GM12878 (cell line): ENCODE measurements at regions not wholly inside any gene's neighbourhood (a gene's known extent, or its start where the extent isn't known, plus 50 kb on each side); places are given as distances from the start of the nearest gene placed in this dataset.

Experiments
- ATAC-seq: fragments of 200-7000 bp; cut with Tn5 transposase; 3 replicates; pipeline ENCODE4 v1.9.1; 2020; ENCODE audit warnings: mild to moderate bottlenecking, moderate library complexity
- BruUV-seq: library from RNA; stranded (reverse); fragments of 400-500 nt; replicated peaks from 2 replicates; lab custom pipeline; 2021; lab: Mats Ljungman, UMichigan
- CTCF ChIA-PET: fragments of 300-600 bp; sonication (Branson Sonifier 250); formaldehyde crosslinking; extraction: SDS; loops from one replicate; lab custom pipeline; 2021; ENCODE audit warnings: inconsistent platforms; lab: Yijun Ruan, JAX
- POLR2A ChIA-PET: fragments of 350-600 bp; formaldehyde crosslinking; extraction: SDS; loops from one replicate; lab custom pipeline; 2021; ENCODE audit warnings: inconsistent platforms; lab: Charles Lee
- RAD21 ChIA-PET: fragments of 300-600 bp; sonication (Branson Sonifier 250); formaldehyde crosslinking; loops from one replicate; lab custom pipeline; 2023; ENCODE audit warnings: antibody characterized with exemption; ENCODE audit not compliant: unreplicated experiment; lab: Charles Lee
- SMC1A ChIA-PET: fragments of 300-600 bp; sonication (Branson Sonifier 250); formaldehyde crosslinking; loops from one replicate; lab custom pipeline; 2023; ENCODE audit not compliant: unreplicated experiment, uncharacterized antibody; lab: Charles Lee
- DNase-seq: peaks from one replicate; pipeline ENCODE4 v3.0.0-alpha.2; 2011; ENCODE audit warnings: low read depth, low spot score
- FAIRE-seq: peaks from 3 replicates; lab custom pipeline; 2011; peaks lifted over from hg19 to GRCh38; lab: Jason Lieb, UNC
- H2AFZ ChIP-seq: 2 replicates; pipeline ENCODE4 v1.6.0; 2011; ENCODE audit warnings: low read depth, low read length, control low read depth; ENCODE audit not compliant: control insufficient read depth
- H3K27ac ChIP-seq: 2 replicates; pipeline ENCODE4 v1.5.1; 2011; ENCODE audit warnings: control low read depth; ENCODE audit not compliant: control insufficient read depth, insufficient read depth
- H3K27me3 ChIP-seq, 2 experiments: replicated peaks in 1 of 2; 2 replicates each; pipeline versions ENCODE4 v1.6.0 to v1.6.1; 2011; ENCODE audit warnings: low read length in 1 of 2; ENCODE audit not compliant: control insufficient read depth in 2 of 2, insufficient read depth in 2 of 2
- H3K36me3 ChIP-seq, 2 experiments: 2 replicates each; pipeline ENCODE4 v1.5.1; 2011; ENCODE audit warnings: low read length in 1 of 2; ENCODE audit not compliant: control insufficient read depth in 2 of 2, insufficient read depth in 2 of 2
- H3K4me1 ChIP-seq: 2 replicates; pipeline ENCODE4 v1.6.1; 2011; ENCODE audit warnings: mild to moderate bottlenecking, low read length, moderate library complexity, mixed read lengths; ENCODE audit not compliant: control insufficient read depth, insufficient read depth
- H3K4me2 ChIP-seq: 2 replicates; pipeline ENCODE4 v1.6.0; 2011; ENCODE audit warnings: control low read depth; ENCODE audit not compliant: control insufficient read depth, insufficient read depth
- H3K4me3 ChIP-seq: fragments of 200-600 bp; sonication (generic); 2 replicates; pipeline ENCODE4 v1.5.1; 2016
- H3K79me2 ChIP-seq: 2 replicates; pipeline ENCODE4 v1.6.0; 2011; ENCODE audit warnings: low read length; ENCODE audit not compliant: control insufficient read depth, insufficient read depth
- H3K9ac ChIP-seq: 2 replicates; pipeline ENCODE4 v1.8.0; 2011; ENCODE audit warnings: low read length, control low read depth, mixed read lengths; ENCODE audit not compliant: control insufficient read depth, insufficient read depth
- H3K9me3 ChIP-seq: replicated peaks from 3 replicates; pipeline ENCODE4 v1.5.1; 2011; ENCODE audit warnings: mild to moderate bottlenecking, low read length; ENCODE audit not compliant: control insufficient read depth, insufficient read depth
- H4K20me1 ChIP-seq: 2 replicates; pipeline ENCODE4 v1.6.0; 2011; ENCODE audit not compliant: control insufficient read depth, insufficient read depth
- BMI1 ChIP-seq: fragments of 450-650 bp; IDR thresholded peaks from 2 replicates; pipeline ENCODE4 v1.6.1; 2016; ENCODE audit warnings: mild to moderate bottlenecking, moderate library complexity, borderline replicate concordance
- CHD1 ChIP-seq: IDR thresholded peaks from 2 replicates; pipeline ENCODE4 v1.6.1; 2012; ENCODE audit warnings: low read depth, low read length, improper control_type of control experiment
- IKZF1 ChIP-seq: fragments of 450-650 bp; conservative IDR thresholded peaks from 2 replicates; pipeline ENCODE4 v1.6.1; 2017; ENCODE audit warnings: antibody characterized with exemption, mild to moderate bottlenecking
- KAT2A ChIP-seq: conservative IDR thresholded peaks from 2 replicates; pipeline ENCODE4 v1.6.1; 2011; ENCODE audit warnings: low read depth, low read length; ENCODE audit not compliant: control insufficient read depth
- MLLT1 ChIP-seq: fragments of 450-650 bp; IDR thresholded peaks from 2 replicates; pipeline ENCODE4 v1.6.1; 2016; ENCODE audit warnings: mild to moderate bottlenecking
- MTA3 ChIP-seq: IDR thresholded peaks from 2 replicates; pipeline ENCODE4 v1.6.1; 2012; ENCODE audit warnings: low read length, inconsistent platforms, borderline replicate concordance
- MXI1 ChIP-seq: fragments of 150-350 bp; IDR thresholded peaks from 2 replicates; pipeline ENCODE4 v1.6.1; 2011; ENCODE audit warnings: low read depth, mild to moderate bottlenecking, inconsistent platforms, low read length, improper control_type of control experiment
- NFXL1 ChIP-seq: fragments of 450-650 bp; IDR thresholded peaks from 2 replicates; pipeline ENCODE4 v1.6.1; 2017; ENCODE audit warnings: antibody characterized with exemption, mild to moderate bottlenecking, borderline replicate concordance
- POU2F2 ChIP-seq: IDR thresholded peaks from 3 replicates; pipeline ENCODE4 v1.6.1; 2011; ENCODE audit warnings: low read depth, mild to moderate bottlenecking, low read length, borderline replicate concordance
- RFX5 ChIP-seq: IDR thresholded peaks from 2 replicates; pipeline ENCODE4 v1.6.1; 2011; ENCODE audit warnings: low read depth, low read length, improper control_type of control experiment
- YY1 ChIP-seq: IDR thresholded peaks from 2 replicates; pipeline ENCODE4 v1.6.1; 2011; ENCODE audit warnings: low read depth, mild to moderate bottlenecking, low read length
- ZNF622 ChIP-seq: fragments of 450-650 bp; IDR thresholded peaks from 2 replicates; pipeline ENCODE4 v1.6.1; 2017; ENCODE audit warnings: mild to moderate bottlenecking, inconsistent platforms
- WGBS: methylation state at CpG from one replicate; pipeline ENCODE4 v1.1.6; 2016; ENCODE audit warnings: low lambda C conversion rate; ENCODE audit not compliant: insufficient replicate concordance, insufficient coverage; ENCODE audit errors: missing lambda C conversion rate; 5-methylcytosine and 5-hydroxymethylcytosine counted together
- in situ Hi-C: fragments of 300-500 bp; cut with MboI; formaldehyde crosslinking; loops from 9 replicates; pipeline ENCODE4 v1.14.3; 2018; ENCODE audit warnings: mixed read lengths
- intact Hi-C: fragments of 100-400 bp; cut with micrococcal nuclease; formaldehyde crosslinking; loops from one replicate; pipeline ENCODE4 v1.14.2; 2022; ENCODE audit not compliant: unreplicated experiment
- TF ChIP-seq, protein P1 (sequence below): fragments of 450-650 bp; IDR thresholded peaks from 2 replicates; pipeline ENCODE4 v1.6.1; 2017; ENCODE audit warnings: low read depth, mild to moderate bottlenecking, moderate library complexity
- TF ChIP-seq, protein P2 (sequence below): IDR thresholded peaks from 2 replicates; pipeline ENCODE4 v1.6.1; 2012; ENCODE audit warnings: improper control_type of control experiment, low read depth, low read length; ENCODE audit not compliant: insufficient replicate concordance
- TF ChIP-seq, protein P3 (sequence below): fragments of 450-650 bp; IDR thresholded peaks from 2 replicates; pipeline ENCODE4 v1.6.1; 2016; ENCODE audit warnings: mild to moderate bottlenecking

- TF ChIP-seq MTA3 (no peak), BMI1 (no peak)
Observed at GRCh38 chr16:79653373-79653891, 52.9 kb upstream of the MAF start (continued).

DNA sequence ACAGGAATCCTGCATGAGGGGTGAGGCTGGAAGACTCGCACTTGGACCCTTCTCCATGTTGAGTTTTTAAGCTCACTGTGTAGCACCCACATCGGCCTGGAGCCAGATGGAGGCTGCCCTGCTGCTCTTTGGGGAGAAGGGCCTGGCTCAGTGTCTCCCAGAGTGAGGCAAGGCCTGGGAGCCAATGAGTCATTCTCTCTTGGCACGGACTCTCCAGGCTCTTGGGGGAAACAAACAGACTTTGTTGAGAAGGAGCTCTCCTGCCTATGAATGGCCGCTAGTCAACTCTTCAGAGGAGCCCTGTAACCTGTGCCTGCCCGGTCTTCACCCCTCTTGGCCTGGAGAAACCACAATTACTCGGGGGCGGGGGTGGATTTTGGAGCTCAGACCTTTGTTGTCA is 50.8 kb upstream of the MAF start:
- DNase-seq: no peak
- 9% methylated on average over 7 of the region's 7 CpGs for WGBS
- Histone ChIP-seq H3K9ac (no peak overlapping the region), H3K79me2 (no peaks in the 10 kb centered on the region), H3K4me1 (no peaks in the 10 kb centered on the region), H3K9me3 (no peaks in the 10 kb centered on the region), H3K36me3 (no peaks in the 10 kb centered on the region), H4K20me1 (no peaks in the 10 kb centered on the region), H3K27ac (no peak overlapping the region), H3K27me3 (no peaks in the 10 kb centered on the region), H2AFZ (no peak overlapping the region), H3K4me3 (no peak overlapping the region), H3K4me2 (no peak overlapping the region)
- POLR2A ChIA-PET: no interaction called here
- CTCF ChIA-PET: no interaction called here
- BruUV-seq: no TSS peak
- in situ Hi-C loops (no loop called here), intact Hi-C loops (no loop called here)
- ATAC-seq: no peak
- SMC1A ChIA-PET: interaction anchor here (0.8 kb wide), 1 partner anchor 77 kb away, joined by 3 read pairs; no protein-coding TSS in a partner anchor
- RAD21 ChIA-PET: interaction anchor here (0.5 kb wide), 1 partner anchor 381 kb away, joined by 3 read pairs; no protein-coding TSS in a partner anchor
- FAIRE-seq: no peak
- TF ChIP-seq CHD1: no peak
- TF ChIP-seq, protein P1, sequence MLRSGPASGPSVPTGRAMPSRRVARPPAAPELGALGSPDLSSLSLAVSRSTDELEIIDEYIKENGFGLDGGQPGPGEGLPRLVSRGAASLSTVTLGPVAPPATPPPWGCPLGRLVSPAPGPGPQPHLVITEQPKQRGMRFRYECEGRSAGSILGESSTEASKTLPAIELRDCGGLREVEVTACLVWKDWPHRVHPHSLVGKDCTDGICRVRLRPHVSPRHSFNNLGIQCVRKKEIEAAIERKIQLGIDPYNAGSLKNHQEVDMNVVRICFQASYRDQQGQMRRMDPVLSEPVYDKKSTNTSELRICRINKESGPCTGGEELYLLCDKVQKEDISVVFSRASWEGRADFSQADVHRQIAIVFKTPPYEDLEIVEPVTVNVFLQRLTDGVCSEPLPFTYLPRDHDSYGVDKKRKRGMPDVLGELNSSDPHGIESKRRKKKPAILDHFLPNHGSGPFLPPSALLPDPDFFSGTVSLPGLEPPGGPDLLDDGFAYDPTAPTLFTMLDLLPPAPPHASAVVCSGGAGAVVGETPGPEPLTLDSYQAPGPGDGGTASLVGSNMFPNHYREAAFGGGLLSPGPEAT: no peak
- TF ChIP-seq, protein P2, sequence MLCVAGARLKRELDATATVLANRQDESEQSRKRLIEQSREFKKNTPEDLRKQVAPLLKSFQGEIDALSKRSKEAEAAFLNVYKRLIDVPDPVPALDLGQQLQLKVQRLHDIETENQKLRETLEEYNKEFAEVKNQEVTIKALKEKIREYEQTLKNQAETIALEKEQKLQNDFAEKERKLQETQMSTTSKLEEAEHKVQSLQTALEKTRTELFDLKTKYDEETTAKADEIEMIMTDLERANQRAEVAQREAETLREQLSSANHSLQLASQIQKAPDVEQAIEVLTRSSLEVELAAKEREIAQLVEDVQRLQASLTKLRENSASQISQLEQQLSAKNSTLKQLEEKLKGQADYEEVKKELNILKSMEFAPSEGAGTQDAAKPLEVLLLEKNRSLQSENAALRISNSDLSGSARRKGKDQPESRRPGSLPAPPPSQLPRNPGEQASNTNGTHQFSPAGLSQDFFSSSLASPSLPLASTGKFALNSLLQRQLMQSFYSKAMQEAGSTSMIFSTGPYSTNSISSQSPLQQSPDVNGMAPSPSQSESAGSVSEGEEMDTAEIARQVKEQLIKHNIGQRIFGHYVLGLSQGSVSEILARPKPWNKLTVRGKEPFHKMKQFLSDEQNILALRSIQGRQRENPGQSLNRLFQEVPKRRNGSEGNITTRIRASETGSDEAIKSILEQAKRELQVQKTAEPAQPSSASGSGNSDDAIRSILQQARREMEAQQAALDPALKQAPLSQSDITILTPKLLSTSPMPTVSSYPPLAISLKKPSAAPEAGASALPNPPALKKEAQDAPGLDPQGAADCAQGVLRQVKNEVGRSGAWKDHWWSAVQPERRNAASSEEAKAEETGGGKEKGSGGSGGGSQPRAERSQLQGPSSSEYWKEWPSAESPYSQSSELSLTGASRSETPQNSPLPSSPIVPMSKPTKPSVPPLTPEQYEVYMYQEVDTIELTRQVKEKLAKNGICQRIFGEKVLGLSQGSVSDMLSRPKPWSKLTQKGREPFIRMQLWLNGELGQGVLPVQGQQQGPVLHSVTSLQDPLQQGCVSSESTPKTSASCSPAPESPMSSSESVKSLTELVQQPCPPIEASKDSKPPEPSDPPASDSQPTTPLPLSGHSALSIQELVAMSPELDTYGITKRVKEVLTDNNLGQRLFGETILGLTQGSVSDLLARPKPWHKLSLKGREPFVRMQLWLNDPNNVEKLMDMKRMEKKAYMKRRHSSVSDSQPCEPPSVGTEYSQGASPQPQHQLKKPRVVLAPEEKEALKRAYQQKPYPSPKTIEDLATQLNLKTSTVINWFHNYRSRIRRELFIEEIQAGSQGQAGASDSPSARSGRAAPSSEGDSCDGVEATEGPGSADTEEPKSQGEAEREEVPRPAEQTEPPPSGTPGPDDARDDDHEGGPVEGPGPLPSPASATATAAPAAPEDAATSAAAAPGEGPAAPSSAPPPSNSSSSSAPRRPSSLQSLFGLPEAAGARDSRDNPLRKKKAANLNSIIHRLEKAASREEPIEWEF: no peak
- TF ChIP-seq RFX5: no peak
- no peak for TF ChIP-seq IKZF1
- no peak for TF ChIP-seq KAT2A
- no peak for TF ChIP-seq NFXL1
- no peak for TF ChIP-seq MLLT1
- TF ChIP-seq YY1: no peak
- no peak for TF ChIP-seq MXI1
- TF ChIP-seq, protein P3, sequence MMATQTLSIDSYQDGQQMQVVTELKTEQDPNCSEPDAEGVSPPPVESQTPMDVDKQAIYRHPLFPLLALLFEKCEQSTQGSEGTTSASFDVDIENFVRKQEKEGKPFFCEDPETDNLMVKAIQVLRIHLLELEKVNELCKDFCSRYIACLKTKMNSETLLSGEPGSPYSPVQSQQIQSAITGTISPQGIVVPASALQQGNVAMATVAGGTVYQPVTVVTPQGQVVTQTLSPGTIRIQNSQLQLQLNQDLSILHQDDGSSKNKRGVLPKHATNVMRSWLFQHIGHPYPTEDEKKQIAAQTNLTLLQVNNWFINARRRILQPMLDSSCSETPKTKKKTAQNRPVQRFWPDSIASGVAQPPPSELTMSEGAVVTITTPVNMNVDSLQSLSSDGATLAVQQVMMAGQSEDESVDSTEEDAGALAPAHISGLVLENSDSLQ: no peak
- no peak for TF ChIP-seq ZNF622
- TF ChIP-seq POU2F2: no peak
